IMR-90 (cell line): ENCODE measurements at regions not wholly inside any gene's neighbourhood (a gene's known extent, or its start where the extent isn't known, plus 50 kb on each side); places are given as distances from the start of the nearest gene placed in this dataset.

Experiments used
- ATAC-seq: fragments of 200-7000 bp; cut with Tn5 transposase; 2 replicates; pipeline ENCODE4 v1.9.1; 2020; ENCODE audit warnings: low read depth, mild to moderate bottlenecking, moderate library complexity
- BruUV-seq: library from RNA; stranded (reverse); fragments of 400-500 nt; replicated peaks from 2 replicates; lab custom pipeline; 2021; lab: Mats Ljungman, UMichigan
- CTCF ChIA-PET: fragments of 300-600 bp; formaldehyde crosslinking; extraction: SDS; loops from one replicate; lab custom pipeline; 2021; ENCODE audit warnings: antibody characterized with exemption; lab: Yijun Ruan, JAX
- POLR2A ChIA-PET: fragments of 300-600 bp; sonication (Branson Sonifier 250); formaldehyde crosslinking; loops from one replicate; lab custom pipeline; 2022; ENCODE audit warnings: antibody characterized with exemption; ENCODE audit not compliant: unreplicated experiment; lab: Charles Lee
- DNase-seq: peaks from one replicate; pipeline ENCODE4 v3.0.0; 2013
- H2AFZ ChIP-seq: replicated peaks from 2 replicates; pipeline ENCODE3; 2013; ENCODE audit warnings: low read length, mild to moderate bottlenecking; ENCODE audit not compliant: poor library complexity
- H2AK5ac ChIP-seq: 2 replicates; pipeline ENCODE4 v1.6.1; 2013; ENCODE audit warnings: low read depth, low read length, inconsistent platforms
- H2AK9ac ChIP-seq: replicated peaks from 2 replicates; pipeline ENCODE3; 2013; ENCODE audit warnings: mild to moderate bottlenecking, low read depth, low read length, moderate library complexity; ENCODE audit not compliant: poor library complexity
- H2BK120ac ChIP-seq: 2 replicates; pipeline ENCODE4 v1.6.1; 2013; ENCODE audit warnings: low read depth, low read length, inconsistent platforms
- H2BK15ac ChIP-seq: 3 replicates; pipeline ENCODE4 v1.6.1; 2013; ENCODE audit warnings: low read depth, low read length, inconsistent platforms
- H2BK20ac ChIP-seq: 2 replicates; pipeline ENCODE4 v1.6.1; 2013; ENCODE audit warnings: low read depth, mild to moderate bottlenecking, inconsistent platforms, low read length, moderate library complexity
- H2BK5ac ChIP-seq: 2 replicates; pipeline ENCODE4 v1.6.1; 2013; ENCODE audit warnings: mild to moderate bottlenecking, low read depth, low read length, inconsistent platforms; ENCODE audit not compliant: poor library complexity, severe bottlenecking
- H3K14ac ChIP-seq: replicated peaks from 2 replicates; pipeline ENCODE4 v1.6.1; 2013; ENCODE audit warnings: low read depth, low read length, inconsistent platforms
- H3K18ac ChIP-seq: 2 replicates; pipeline ENCODE4 v1.6.1; 2013; ENCODE audit warnings: low read depth, low read length, control low read depth
- H3K23ac ChIP-seq: 2 replicates; pipeline ENCODE4 v1.6.1; 2013; ENCODE audit warnings: low read depth, low read length, inconsistent platforms
- H3K27ac ChIP-seq: 2 replicates; pipeline ENCODE4 v1.5.1; 2013; ENCODE audit warnings: mild to moderate bottlenecking, control low read depth, low read length; ENCODE audit not compliant: insufficient read depth
- H3K27me3 ChIP-seq: 2 replicates; pipeline ENCODE4 v1.6.1; 2013; ENCODE audit warnings: low read length; ENCODE audit not compliant: control insufficient read depth, insufficient read depth
- H3K36me3 ChIP-seq: 2 replicates; pipeline ENCODE4 v1.6.1; 2013; ENCODE audit warnings: low read length, mixed read lengths; ENCODE audit not compliant: control insufficient read depth, insufficient read depth
- H3K4ac ChIP-seq: 2 replicates; pipeline ENCODE4 v1.6.1; 2013; ENCODE audit warnings: low read depth, low read length, inconsistent platforms
- H3K4me1 ChIP-seq: 2 replicates; pipeline ENCODE4 v1.6.1; 2013; ENCODE audit warnings: low read length, mixed read lengths; ENCODE audit not compliant: control insufficient read depth, insufficient read depth
- H3K4me2 ChIP-seq: 2 replicates; pipeline ENCODE4 v1.6.1; 2013; ENCODE audit warnings: low read depth, mild to moderate bottlenecking, control low read depth, low read length, moderate library complexity
- H3K4me3 ChIP-seq: 2 replicates; pipeline ENCODE4 v1.5.1; 2013; ENCODE audit warnings: low read depth, mild to moderate bottlenecking, control low read depth, low read length, moderate library complexity; ENCODE audit not compliant: insufficient read depth
- H3K56ac ChIP-seq: 2 replicates; pipeline ENCODE4 v1.6.1; 2013; ENCODE audit warnings: low read length, inconsistent platforms; ENCODE audit not compliant: insufficient read depth; ENCODE audit errors: extremely low read depth
- H3K79me1 ChIP-seq, 2 experiments: 2 replicates each; pipeline ENCODE4 v1.6.1; 2013; ENCODE audit warnings: low read length in 2 of 2, inconsistent platforms in 1 of 2, low read depth in 1 of 2
- H3K9ac ChIP-seq: 2 replicates; pipeline ENCODE4 v1.6.1; 2013; ENCODE audit warnings: low read depth, low read length, control low read depth
- H3K9me1 ChIP-seq: 2 replicates; pipeline ENCODE4 v1.6.1; 2013; ENCODE audit warnings: low read length, inconsistent platforms; ENCODE audit not compliant: insufficient read depth
- H3K9me3 ChIP-seq: 2 replicates; pipeline ENCODE4 v1.6.1; 2013; ENCODE audit warnings: low read length; ENCODE audit not compliant: control insufficient read depth, insufficient read depth
- H4K20me1 ChIP-seq: 2 replicates; pipeline ENCODE4 v1.6.1; 2013; ENCODE audit warnings: low read length, inconsistent platforms; ENCODE audit not compliant: insufficient read depth
- H4K5ac ChIP-seq: 2 replicates; pipeline ENCODE4 v1.6.1; 2013; ENCODE audit warnings: mild to moderate bottlenecking, low read depth, low read length, control low read depth
- H4K8ac ChIP-seq, 2 experiments: 2 replicates each; pipeline ENCODE4 v1.6.1; 2013; ENCODE audit warnings: low read depth in 2 of 2, low read length in 2 of 2, control low read depth in 1 of 2, inconsistent platforms in 1 of 2
- H4K91ac ChIP-seq: 2 replicates; pipeline ENCODE4 v1.6.1; 2013; ENCODE audit warnings: low read depth, low read length, inconsistent platforms; ENCODE audit not compliant: insufficient read depth
- CEBPB ChIP-seq: IDR thresholded peaks from 2 replicates; pipeline ENCODE4 v1.6.1; 2012; ENCODE audit warnings: low read depth, low read length, improper control_type of control experiment
- FOS ChIP-seq: fragments of 150-350 bp; IDR thresholded peaks from 2 replicates; pipeline ENCODE4 v1.6.1; 2016; ENCODE audit warnings: low read depth, low read length
- MAFK ChIP-seq: IDR thresholded peaks from 2 replicates; pipeline ENCODE4 v1.6.1; 2012; ENCODE audit warnings: low read depth, low read length, improper control_type of control experiment
- NFE2L2 ChIP-seq: fragments of 150-350 bp; IDR thresholded peaks from 2 replicates; pipeline ENCODE4 v1.6.1; 2016; ENCODE audit warnings: low read depth, mild to moderate bottlenecking, low read length
- POLR2A ChIP-seq: IDR thresholded peaks from 2 replicates; pipeline ENCODE4 v1.6.1; 2012; ENCODE audit warnings: mild to moderate bottlenecking, low read depth, low read length
- WGBS, 2 experiments: methylation state at CpG; one replicate each; pipeline versions ENCODE4 v1.1.5 to v1.1.7; 2013; ENCODE audit warnings: missing lambda C conversion rate in 2 of 2; ENCODE audit not compliant: insufficient read length in 1 of 2; ENCODE audit errors: extremely low coverage in 2 of 2; 5-methylcytosine and 5-hydroxymethylcytosine counted together
- dilution Hi-C: fragments of 300-500 bp; cut with HindIII; formaldehyde crosslinking; loops from one replicate; pipeline ENCODE4 v1.14.3; 2018; ENCODE audit warnings: low sequenced_read_pairs; ENCODE audit not compliant: unreplicated experiment
- in situ Hi-C: fragments of 300-500 bp; cut with MboI; formaldehyde crosslinking; loops from 3 replicates; pipeline ENCODE4 v1.14.3; 2019; ENCODE audit warnings: low sequenced_read_pairs, inconsistent platforms, mixed read lengths
- intact Hi-C: fragments of 100-400 bp; cut with micrococcal nuclease; formaldehyde crosslinking; loops from 2 replicates; pipeline ENCODE4 v1.10.0; 2022

GRCh38 chr1:244150071-244150470 lies 99.0 kb downstream of the ZBTB18 start:
- ChIA-PET POLR2A (no interaction called here), CTCF (no interaction called here)
- Histone ChIP-seq H3K4me3 (no peak overlapping the region), H3K27me3 (no peaks in the 10 kb centered on the region), H2AK5ac (no peak overlapping the region), H4K8ac (no peak overlapping the region), H2BK5ac (no peak overlapping the region), H3K14ac (no peak overlapping the region), H3K4ac (no peak overlapping the region), H3K79me1 (no peaks in the 10 kb centered on the region), H4K20me1 (no peaks in the 10 kb centered on the region), H3K9me1 (no peaks in the 10 kb centered on the region; the same call in 1 of the 2 replicates), H2AFZ (peak overlapping the region; percentile 44), H3K18ac (no peak overlapping the region), H3K9ac (no peak overlapping the region), H2BK20ac (no peak overlapping the region), H2AK9ac (no peak overlapping the region), H4K5ac (no peak overlapping the region), H4K91ac (no peak overlapping the region), H3K27ac (no peak overlapping the region), H3K4me2 (no peak overlapping the region; the same call in 1 of the 2 replicates), H2BK15ac (no peak overlapping the region), H2BK120ac (no peak overlapping the region), H3K9me3 (no peaks in the 10 kb centered on the region), H3K23ac (no peak overlapping the region), H3K36me3 (no peaks in the 10 kb centered on the region), H3K4me1 (peaks cover 4% of the 10 kb centered on the region; the same call in 1 of the 2 replicates), H3K56ac (no peak overlapping the region)
- TF ChIP-seq POLR2A (no peak), NFE2L2 (no peak), MAFK (no peak), FOS (no peak), CEBPB (no peak)
- WGBS, 2 experiments: 81% methylated on average over 4 of the region's 5 CpGs; no CpG with 5 or more reads in 1 of the 2 experiments
- dilution Hi-C loops (no loop called here), in situ Hi-C loops (no loop called here), intact Hi-C loops (no loop called here)
- DNase-seq (peak; percentile 32), ATAC-seq (peak; percentile 42; the same call in 1 of the 2 replicates)
- no TSS peak for BruUV-seq
